ENCODE measurements at regions not wholly inside any gene's neighbourhood (a gene's known extent, or its start where the extent isn't known, plus 50 kb on each side); places are given as distances from the start of the nearest gene placed in this dataset.

DNA sequence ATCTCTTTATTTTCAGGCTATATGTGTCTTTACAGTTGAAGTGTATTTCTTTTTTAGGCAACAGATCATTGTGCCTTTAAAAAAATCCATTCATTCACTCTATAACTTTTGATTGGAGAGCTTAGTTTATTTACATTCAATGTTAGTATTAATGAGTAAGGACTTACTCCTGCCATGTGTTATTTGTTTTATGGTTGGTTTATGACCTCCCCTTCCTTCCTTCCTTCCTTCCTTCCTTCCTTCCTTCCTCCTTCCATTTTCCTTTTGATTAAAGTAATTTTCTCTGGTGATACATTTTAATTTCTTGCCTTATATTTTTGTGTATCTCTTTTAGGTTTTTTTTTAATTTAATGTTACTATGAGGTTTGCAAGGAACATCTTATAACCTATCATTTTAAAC lies 1005.3 kb upstream of the EPHA7 start:
- no peaks in the 10 kb centered on the region for H3K27me3 Mint-ChIP-seq (ENCODE audit: low read depth)
- DNase-seq (ENCODE audit: low spot score) = no peak
- no peak overlapping the region for H3K4me3 Mint-ChIP-seq (ENCODE audit: unreplicated experiment)
- H3K36me3 Mint-ChIP-seq (ENCODE audit: low read depth) = peaks cover 3% of the 10 kb centered on the region
- peaks cover 26% of the 10 kb centered on the region for H3K9me3 Mint-ChIP-seq (ENCODE audit: low read depth)
- TF ChIP-seq, protein P1, sequence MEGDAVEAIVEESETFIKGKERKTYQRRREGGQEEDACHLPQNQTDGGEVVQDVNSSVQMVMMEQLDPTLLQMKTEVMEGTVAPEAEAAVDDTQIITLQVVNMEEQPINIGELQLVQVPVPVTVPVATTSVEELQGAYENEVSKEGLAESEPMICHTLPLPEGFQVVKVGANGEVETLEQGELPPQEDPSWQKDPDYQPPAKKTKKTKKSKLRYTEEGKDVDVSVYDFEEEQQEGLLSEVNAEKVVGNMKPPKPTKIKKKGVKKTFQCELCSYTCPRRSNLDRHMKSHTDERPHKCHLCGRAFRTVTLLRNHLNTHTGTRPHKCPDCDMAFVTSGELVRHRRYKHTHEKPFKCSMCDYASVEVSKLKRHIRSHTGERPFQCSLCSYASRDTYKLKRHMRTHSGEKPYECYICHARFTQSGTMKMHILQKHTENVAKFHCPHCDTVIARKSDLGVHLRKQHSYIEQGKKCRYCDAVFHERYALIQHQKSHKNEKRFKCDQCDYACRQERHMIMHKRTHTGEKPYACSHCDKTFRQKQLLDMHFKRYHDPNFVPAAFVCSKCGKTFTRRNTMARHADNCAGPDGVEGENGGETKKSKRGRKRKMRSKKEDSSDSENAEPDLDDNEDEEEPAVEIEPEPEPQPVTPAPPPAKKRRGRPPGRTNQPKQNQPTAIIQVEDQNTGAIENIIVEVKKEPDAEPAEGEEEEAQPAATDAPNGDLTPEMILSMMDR (IDR thresholded peaks at IDR 0.05) = no peak
- no peak overlapping the region for H3K27ac Mint-ChIP-seq (ENCODE audit: unreplicated experiment)
- H3K4me1 Mint-ChIP-seq (ENCODE audit: low read depth) = peaks cover 4% of the 10 kb centered on the region

DNA sequence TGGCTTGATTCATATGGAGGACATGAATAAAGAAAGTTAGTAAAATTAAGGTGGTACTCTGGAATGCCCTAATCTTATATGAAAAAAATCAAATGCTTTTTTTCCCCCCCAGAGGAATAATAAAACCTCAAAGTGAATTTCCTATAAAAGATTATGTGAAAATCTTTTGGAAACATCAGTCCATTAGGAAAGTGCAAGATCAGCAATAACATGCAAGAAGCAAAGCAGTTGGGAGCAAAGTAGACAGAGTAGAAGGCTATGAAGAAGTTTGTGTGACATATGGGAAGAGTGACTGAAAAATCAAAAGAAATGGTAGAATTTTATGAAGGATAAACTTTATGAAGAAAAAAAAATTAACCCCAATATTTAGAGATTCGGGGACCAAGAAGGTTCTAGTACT lies 998.0 kb upstream of the EPHA7 start:
- Mint-ChIP-seq H3K36me3 (ENCODE audit: low read depth) (no peaks in the 10 kb centered on the region), H3K4me3 (ENCODE audit: unreplicated experiment) (no peak overlapping the region), H3K27ac (ENCODE audit: unreplicated experiment) (no peak overlapping the region)

DNA sequence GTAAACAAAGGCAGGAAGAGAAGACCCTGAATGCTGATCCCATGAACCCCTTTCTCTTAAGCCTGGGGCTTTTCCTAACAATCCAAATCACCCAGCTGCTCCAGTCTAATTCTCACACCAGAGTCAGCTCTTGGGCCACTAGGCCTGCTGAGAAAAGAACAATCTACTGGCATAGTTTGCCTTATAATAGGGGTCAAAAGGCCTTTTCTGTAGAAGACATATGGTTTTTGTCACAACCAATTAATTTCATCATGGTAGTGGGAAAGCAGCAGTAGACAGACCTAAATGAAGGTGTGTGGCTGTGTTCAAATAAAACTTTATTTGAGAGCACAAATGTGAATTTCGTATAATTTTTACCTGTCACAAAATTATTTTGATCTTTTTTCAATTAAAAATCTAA lies 994.7 kb upstream of the EPHA7 start:
- Mint-ChIP-seq H3K27me3 (ENCODE audit: low read depth) (no peaks in the 10 kb centered on the region), H3K4me3 (ENCODE audit: unreplicated experiment) (no peak overlapping the region), H3K27ac (ENCODE audit: unreplicated experiment) (no peak overlapping the region), H3K9me3 (ENCODE audit: low read depth) (no peaks in the 10 kb centered on the region), H3K4me1 (ENCODE audit: low read depth) (no peaks in the 10 kb centered on the region), H3K36me3 (ENCODE audit: low read depth) (no peaks in the 10 kb centered on the region)
- TF ChIP-seq, protein P1 (IDR thresholded peaks at IDR 0.05) = no peak
- DNase-seq (ENCODE audit: low spot score) = no peak

More for the DNA sequence above, 998.0 kb upstream of the EPHA7 start:
- no peaks in the 10 kb centered on the region for H3K4me1 Mint-ChIP-seq (ENCODE audit: low read depth)
- TF ChIP-seq, protein P1 (IDR thresholded peaks at IDR 0.05) = no peak
- no peak for DNase-seq (ENCODE audit: low spot score)
- no peaks in the 10 kb centered on the region for H3K27me3 Mint-ChIP-seq (ENCODE audit: low read depth)
- no peaks in the 10 kb centered on the region for H3K9me3 Mint-ChIP-seq (ENCODE audit: low read depth)

DNA sequence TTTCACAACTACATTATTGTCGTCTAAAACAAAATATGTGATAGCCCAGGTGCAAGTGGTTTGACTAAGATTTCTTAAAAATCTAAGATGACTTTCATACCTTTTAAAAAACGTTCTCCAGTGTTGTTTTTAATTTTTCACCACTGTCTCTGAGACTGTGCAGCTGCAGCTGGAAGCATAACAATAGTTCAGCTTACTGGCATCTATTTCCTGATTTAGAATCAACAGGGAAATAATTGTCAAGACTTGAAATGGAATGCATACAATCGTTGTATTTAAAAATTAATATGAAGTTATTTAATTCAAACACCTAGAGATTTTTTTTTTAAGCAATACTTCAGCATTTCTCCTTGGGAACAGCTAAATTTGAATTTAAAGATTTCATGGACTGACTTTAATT lies 982.0 kb upstream of the EPHA7 start:
- H3K4me3 Mint-ChIP-seq (ENCODE audit: unreplicated experiment) = no peak overlapping the region
- TF ChIP-seq, protein P1 (IDR thresholded peaks at IDR 0.05) = no peak
- H3K9me3 Mint-ChIP-seq (ENCODE audit: low read depth) = no peaks in the 10 kb centered on the region
- H3K36me3 Mint-ChIP-seq (ENCODE audit: low read depth) = no peaks in the 10 kb centered on the region
- H3K27ac Mint-ChIP-seq (ENCODE audit: unreplicated experiment) = no peak overlapping the region
- no peaks in the 10 kb centered on the region for H3K4me1 Mint-ChIP-seq (ENCODE audit: low read depth)
- H3K27me3 Mint-ChIP-seq (ENCODE audit: low read depth) = no peaks in the 10 kb centered on the region
- DNase-seq (ENCODE audit: low spot score) = no peak

DNA sequence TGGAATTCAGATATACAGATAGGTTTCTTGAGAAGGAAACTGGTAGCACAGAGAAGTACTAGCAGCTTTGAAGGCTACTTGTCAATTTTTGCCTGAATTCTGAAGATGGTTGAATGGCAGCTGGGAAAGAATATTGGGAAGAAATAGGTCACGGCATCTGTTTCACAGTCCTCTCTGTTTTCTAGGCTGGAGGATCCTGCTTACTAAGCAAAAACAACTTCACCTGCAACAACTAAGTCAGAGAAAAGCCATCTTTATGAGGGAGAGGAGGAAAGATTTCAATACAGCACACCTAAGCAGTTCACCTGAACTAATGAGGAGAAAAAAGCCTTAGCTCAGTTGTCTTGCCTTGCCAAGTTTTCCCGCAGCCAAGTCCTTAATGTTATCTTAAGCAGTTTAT lies 975.5 kb upstream of the EPHA7 start:
- Mint-ChIP-seq H3K4me3 (ENCODE audit: unreplicated experiment) (no peak overlapping the region), H3K27me3 (ENCODE audit: low read depth) (no peaks in the 10 kb centered on the region), H3K9me3 (ENCODE audit: low read depth) (no peaks in the 10 kb centered on the region), H3K36me3 (ENCODE audit: low read depth) (no peaks in the 10 kb centered on the region), H3K27ac (ENCODE audit: unreplicated experiment) (no peak overlapping the region), H3K4me1 (ENCODE audit: low read depth) (no peaks in the 10 kb centered on the region)
- TF ChIP-seq, protein P1 (IDR thresholded peaks at IDR 0.05) = no peak
- no peak for DNase-seq (ENCODE audit: low spot score)

Measured in chondrocyte (in vitro differentiated cells).